ENCODE measurements at regions not wholly inside any gene's neighbourhood (a gene's known extent, or its start where the extent isn't known, plus 50 kb on each side); places are given as distances from the start of the nearest gene placed in this dataset.
A peak's percentile ranks its signal among the peaks of the same experiment; 100 is the strongest.
"Not testable (repeated sequence)": the region's sequence is repeated elsewhere in the genome, so short reads cannot be mapped to it uniquely, and the experiment has no call there.

- Mint-ChIP-seq H3K9me3 (ENCODE audit: unreplicated experiment) (peaks cover 4% of the 10 kb centered on the region), H3K27ac (ENCODE audit: unreplicated experiment) (no peak overlapping the region), H3K4me1 (ENCODE audit: low read depth, unreplicated experiment) (peaks cover 22% of the 10 kb centered on the region), H3K27me3 (ENCODE audit: low read depth, unreplicated experiment) (no peaks in the 10 kb centered on the region), H3K36me3 (ENCODE audit: low read depth, unreplicated experiment) (no peaks in the 10 kb centered on the region), H3K4me3 (ENCODE audit: unreplicated experiment) (no peak overlapping the region)
- H3K27me3 ChIP-seq (ENCODE audit: insufficient read depth, low read length): no peaks in the 10 kb centered on the region
- TF ChIP-seq, protein P1, sequence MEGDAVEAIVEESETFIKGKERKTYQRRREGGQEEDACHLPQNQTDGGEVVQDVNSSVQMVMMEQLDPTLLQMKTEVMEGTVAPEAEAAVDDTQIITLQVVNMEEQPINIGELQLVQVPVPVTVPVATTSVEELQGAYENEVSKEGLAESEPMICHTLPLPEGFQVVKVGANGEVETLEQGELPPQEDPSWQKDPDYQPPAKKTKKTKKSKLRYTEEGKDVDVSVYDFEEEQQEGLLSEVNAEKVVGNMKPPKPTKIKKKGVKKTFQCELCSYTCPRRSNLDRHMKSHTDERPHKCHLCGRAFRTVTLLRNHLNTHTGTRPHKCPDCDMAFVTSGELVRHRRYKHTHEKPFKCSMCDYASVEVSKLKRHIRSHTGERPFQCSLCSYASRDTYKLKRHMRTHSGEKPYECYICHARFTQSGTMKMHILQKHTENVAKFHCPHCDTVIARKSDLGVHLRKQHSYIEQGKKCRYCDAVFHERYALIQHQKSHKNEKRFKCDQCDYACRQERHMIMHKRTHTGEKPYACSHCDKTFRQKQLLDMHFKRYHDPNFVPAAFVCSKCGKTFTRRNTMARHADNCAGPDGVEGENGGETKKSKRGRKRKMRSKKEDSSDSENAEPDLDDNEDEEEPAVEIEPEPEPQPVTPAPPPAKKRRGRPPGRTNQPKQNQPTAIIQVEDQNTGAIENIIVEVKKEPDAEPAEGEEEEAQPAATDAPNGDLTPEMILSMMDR (IDR thresholded peaks at IDR 0.05; ENCODE audit: insufficient read depth, low read depth, low read length): no peak
- no peak for TF ChIP-seq EZH2 (IDR thresholded peaks at IDR 0.05; ENCODE audit: insufficient read depth, low read length)
- H3K9ac ChIP-seq (ENCODE audit: low read length): no peak overlapping the region
- no peaks in the 10 kb centered on the region for H3K79me2 ChIP-seq (ENCODE audit: insufficient read depth, low read length)
- DNase-seq (ENCODE audit: low read depth) (no peak), FAIRE-seq (no peak)
- no peak overlapping the region for H2AFZ ChIP-seq (ENCODE audit: low read depth, low read length)
- H3K9me3 ChIP-seq (ENCODE audit: insufficient read depth, low read depth, low read length): no peaks in the 10 kb centered on the region
- no peak overlapping the region for H3K27ac ChIP-seq (ENCODE audit: low read depth, low read length)
- H4K20me1 ChIP-seq (ENCODE audit: insufficient read depth, low read length): no peaks in the 10 kb centered on the region
- no peaks in the 10 kb centered on the region for H3K36me3 ChIP-seq (ENCODE audit: insufficient read depth, low read length)
- H3K4me2 ChIP-seq (ENCODE audit: low read length): no peak overlapping the region
- H3K4me1 ChIP-seq (ENCODE audit: insufficient read depth, low read length): peaks cover 6% of the 10 kb centered on the region
- H3K4me3 ChIP-seq (ENCODE audit: insufficient read depth, low read depth, low read length): no peak overlapping the region
Measured at GRCh38 chr2:122033778-122034177, 278.3 kb downstream of the TSN start.

DNA sequence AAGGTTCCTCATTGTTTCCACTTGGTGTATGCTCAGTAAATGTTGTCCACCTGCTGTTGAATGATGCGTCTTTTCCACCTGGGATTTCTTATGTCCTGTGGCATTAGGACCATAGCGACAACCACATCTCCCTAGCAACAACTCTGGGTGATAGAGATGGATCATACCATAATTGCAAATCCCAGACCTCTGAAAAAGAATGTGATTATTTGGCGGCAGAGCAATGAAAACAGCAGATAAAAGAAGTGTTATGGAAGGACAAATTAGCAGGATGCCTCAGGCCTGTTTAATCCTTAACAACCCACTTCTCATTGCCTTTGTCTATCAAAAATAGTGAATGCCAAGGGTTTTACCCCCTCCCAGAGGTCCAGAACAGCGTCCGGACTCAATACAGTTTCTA, 278.9 kb downstream of the TSN start:
- Histone ChIP-seq H3K4me3 (ENCODE audit: insufficient read depth, low read depth, low read length) (no peak overlapping the region), H3K4me1 (ENCODE audit: insufficient read depth, low read length) (peaks cover 3% of the 10 kb centered on the region), H2AFZ (ENCODE audit: low read depth, low read length) (no peak overlapping the region), H3K4me2 (ENCODE audit: low read length) (no peak overlapping the region), H4K20me1 (ENCODE audit: insufficient read depth, low read length) (no peaks in the 10 kb centered on the region), H3K36me3 (ENCODE audit: insufficient read depth, low read length) (no peaks in the 10 kb centered on the region), H3K27ac (ENCODE audit: low read depth, low read length) (no peak overlapping the region), H3K9me3 (ENCODE audit: insufficient read depth, low read depth, low read length) (no peaks in the 10 kb centered on the region), H3K27me3 (ENCODE audit: insufficient read depth, low read length) (no peaks in the 10 kb centered on the region), H3K79me2 (ENCODE audit: insufficient read depth, low read length) (no peaks in the 10 kb centered on the region), H3K9ac (ENCODE audit: low read length) (no peak overlapping the region)
- no peak overlapping the region for H3K4me3 Mint-ChIP-seq (ENCODE audit: unreplicated experiment)
- H3K27me3 Mint-ChIP-seq (ENCODE audit: low read depth, unreplicated experiment): no peaks in the 10 kb centered on the region
- H3K4me1 Mint-ChIP-seq (ENCODE audit: low read depth, unreplicated experiment): peaks cover 17% of the 10 kb centered on the region
- FAIRE-seq (no peak), DNase-seq (ENCODE audit: low read depth) (no peak)
- H3K9me3 Mint-ChIP-seq (ENCODE audit: unreplicated experiment): peaks cover 4% of the 10 kb centered on the region
- TF ChIP-seq, protein P1 (IDR thresholded peaks at IDR 0.05; ENCODE audit: insufficient read depth, low read depth, low read length): no peak
- TF ChIP-seq EZH2 (IDR thresholded peaks at IDR 0.05; ENCODE audit: insufficient read depth, low read length): no peak
- H3K36me3 Mint-ChIP-seq (ENCODE audit: low read depth, unreplicated experiment): no peaks in the 10 kb centered on the region
- no peak overlapping the region for H3K27ac Mint-ChIP-seq (ENCODE audit: unreplicated experiment)

DNA sequence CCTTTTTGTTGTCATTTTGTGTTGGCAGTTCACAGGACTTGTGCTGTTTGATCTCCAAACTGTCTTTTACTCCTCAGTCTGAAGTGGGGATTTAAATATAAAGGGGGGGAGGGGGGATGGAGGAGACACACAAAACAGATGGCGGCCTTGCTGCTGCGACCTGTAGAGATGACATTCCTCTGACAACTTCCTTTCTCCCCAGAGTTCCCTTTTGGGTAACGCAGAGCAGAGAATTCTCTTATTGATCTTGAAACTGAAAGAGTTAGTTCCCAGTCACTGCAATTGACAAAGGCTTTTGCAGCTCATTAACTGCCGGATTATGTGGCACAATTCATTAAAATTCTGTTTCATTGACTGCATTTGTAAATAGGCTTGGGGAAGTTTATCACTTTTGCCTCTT, 279.3 kb downstream of the TSN start:
- TF ChIP-seq EZH2 (IDR thresholded peaks at IDR 0.05; ENCODE audit: insufficient read depth, low read length): no peak
- TF ChIP-seq, protein P1 (IDR thresholded peaks at IDR 0.05; ENCODE audit: insufficient read depth, low read depth, low read length): no peak
- no peak overlapping the region for H3K4me2 ChIP-seq (ENCODE audit: low read length)
- no peak overlapping the region for H3K4me3 ChIP-seq (ENCODE audit: insufficient read depth, low read depth, low read length)
- no peaks in the 10 kb centered on the region for H4K20me1 ChIP-seq (ENCODE audit: insufficient read depth, low read length)
- H3K27ac ChIP-seq (ENCODE audit: low read depth, low read length): no peak overlapping the region
- H3K4me3 Mint-ChIP-seq (ENCODE audit: unreplicated experiment): no peak overlapping the region
- peak overlapping the region; percentile 30 for H2AFZ ChIP-seq (ENCODE audit: low read depth, low read length)
- no peaks in the 10 kb centered on the region for H3K27me3 Mint-ChIP-seq (ENCODE audit: low read depth, unreplicated experiment)
- no peak overlapping the region for H3K27ac Mint-ChIP-seq (ENCODE audit: unreplicated experiment)
- FAIRE-seq: no peak
- H3K4me1 ChIP-seq (ENCODE audit: insufficient read depth, low read length): peaks cover 3% of the 10 kb centered on the region
- peaks cover 4% of the 10 kb centered on the region for H3K9me3 Mint-ChIP-seq (ENCODE audit: unreplicated experiment)
- no peaks in the 10 kb centered on the region for H3K36me3 Mint-ChIP-seq (ENCODE audit: low read depth, unreplicated experiment)
- H3K79me2 ChIP-seq (ENCODE audit: insufficient read depth, low read length): no peaks in the 10 kb centered on the region
- no peak for DNase-seq (ENCODE audit: low read depth)
- no peaks in the 10 kb centered on the region for H3K9me3 ChIP-seq (ENCODE audit: insufficient read depth, low read depth, low read length)
- no peaks in the 10 kb centered on the region for H3K27me3 ChIP-seq (ENCODE audit: insufficient read depth, low read length)
- H3K9ac ChIP-seq (ENCODE audit: low read length): no peak overlapping the region
- H3K4me1 Mint-ChIP-seq (ENCODE audit: low read depth, unreplicated experiment): peaks cover 16% of the 10 kb centered on the region
- H3K36me3 ChIP-seq (ENCODE audit: insufficient read depth, low read length): no peaks in the 10 kb centered on the region

GRCh38 chr2:122038816-122039215, 283.4 kb downstream of the TSN start:
- H3K27me3 Mint-ChIP-seq (ENCODE audit: low read depth, unreplicated experiment): peaks cover 17% of the 10 kb centered on the region
- H3K36me3 ChIP-seq (ENCODE audit: insufficient read depth, low read length); H3K27ac Mint-ChIP-seq (ENCODE audit: unreplicated experiment); H2AFZ ChIP-seq (ENCODE audit: low read depth, low read length); H3K4me1 ChIP-seq (ENCODE audit: insufficient read depth, low read length); H3K9ac ChIP-seq (ENCODE audit: low read length); H3K9me3 ChIP-seq (ENCODE audit: insufficient read depth, low read depth, low read length); H3K79me2 ChIP-seq (ENCODE audit: insufficient read depth, low read length); DNase-seq (ENCODE audit: low read depth); H3K9me3 Mint-ChIP-seq (ENCODE audit: unreplicated experiment); H4K20me1 ChIP-seq (ENCODE audit: insufficient read depth, low read length); H3K4me3 ChIP-seq (ENCODE audit: insufficient read depth, low read depth, low read length); H3K27me3 ChIP-seq (ENCODE audit: insufficient read depth, low read length); FAIRE-seq; H3K4me2 ChIP-seq (ENCODE audit: low read length); H3K36me3 Mint-ChIP-seq (ENCODE audit: low read depth, unreplicated experiment); H3K27ac ChIP-seq (ENCODE audit: low read depth, low read length); H3K4me1 Mint-ChIP-seq (ENCODE audit: low read depth, unreplicated experiment); H3K4me3 Mint-ChIP-seq (ENCODE audit: unreplicated experiment): not testable (repeated sequence)
